H1 (cell line): ENCODE measurements at regions not wholly inside any gene's neighbourhood (a gene's known extent, or its start where the extent isn't known, plus 50 kb on each side); places are given as distances from the start of the nearest gene placed in this dataset.

ENCODE experiments used
- CTCF ChIA-PET: fragments of 300-600 bp; sonication (Branson Sonifier 250); formaldehyde crosslinking; loops from one replicate; lab custom pipeline; 2021; ENCODE audit not compliant: partially characterized antibody; lab: Charles Lee
- POLR2A ChIA-PET: fragments of 300-600 bp; sonication (Branson Sonifier 250); formaldehyde crosslinking; loops from one replicate; lab custom pipeline; 2021; ENCODE audit warnings: inconsistent platforms; ENCODE audit not compliant: partially characterized antibody; lab: Charles Lee
- DNase-seq, 2 experiments: peaks; one replicate each; pipeline versions ENCODE4 v3.0.0 to v3.0.0-alpha.2; 2010 to 2022; ENCODE audit warnings: low spot score in 2 of 2, low read depth in 1 of 2, mixed read lengths in 1 of 2
- FAIRE-seq: peaks from 2 replicates; lab custom pipeline; 2011; peaks lifted over from hg19 to GRCh38; lab: Jason Lieb, UNC
- H2AFZ ChIP-seq: 2 replicates; pipeline ENCODE4 v1.8.1; 2012; ENCODE audit warnings: low read length, inconsistent platforms
- H2AK5ac ChIP-seq: 2 replicates; pipeline ENCODE4 v1.6.1; 2013; ENCODE audit warnings: low read depth, low read length
- H2BK120ac ChIP-seq: replicated peaks from 2 replicates; pipeline ENCODE3; 2013; ENCODE audit warnings: low read depth, low read length, inconsistent platforms
- H2BK12ac ChIP-seq: 2 replicates; pipeline ENCODE4 v1.6.1; 2013; ENCODE audit warnings: low read depth, low read length
- H2BK15ac ChIP-seq: 2 replicates; pipeline ENCODE4 v1.6.1; 2013; ENCODE audit warnings: low read length
- H2BK20ac ChIP-seq: 2 replicates; pipeline ENCODE4 v1.6.1; 2013; ENCODE audit warnings: low read length
- H2BK5ac ChIP-seq: 2 replicates; pipeline ENCODE4 v1.6.1; 2013; ENCODE audit warnings: low read depth, low read length
- H3K14ac ChIP-seq: 2 replicates; pipeline ENCODE4 v1.6.1; 2013; ENCODE audit warnings: inconsistent platforms; ENCODE audit not compliant: insufficient read length
- H3K18ac ChIP-seq: 2 replicates; pipeline ENCODE4 v1.6.1; 2013; ENCODE audit warnings: low read length; ENCODE audit errors: extremely low read depth
- H3K23ac ChIP-seq: 2 replicates; pipeline ENCODE4 v1.6.1; 2013; ENCODE audit warnings: inconsistent platforms; ENCODE audit not compliant: insufficient read length
- H3K23me2 ChIP-seq: 2 replicates; pipeline ENCODE4 v1.6.1; 2013; ENCODE audit warnings: low read depth, low read length
- H3K27ac ChIP-seq: 2 replicates; pipeline ENCODE4 v1.6.1; 2011; ENCODE audit warnings: low read depth, low read length, inconsistent platforms
- H3K27me3 ChIP-seq, 4 experiments: replicated peaks in 1 of 4; 1 replicate in 1 of 4; 2 replicates in 3 of 4; pipeline versions ENCODE4 v1.6.1 to v1.8.1; 2011 to 2013; ENCODE audit warnings: low read length in 3 of 4, mild to moderate bottlenecking in 3 of 4, inconsistent platforms in 2 of 4, mixed read lengths in 2 of 4, moderate library complexity in 1 of 4; ENCODE audit not compliant: control insufficient read depth in 3 of 4, insufficient read depth in 3 of 4; ENCODE audit errors: extremely low read depth in 1 of 4
- H3K36me3 ChIP-seq, 4 experiments: 2 replicates each; pipeline versions ENCODE4 v1.6.1 to v1.8.1; 2011 to 2013; ENCODE audit warnings: mild to moderate bottlenecking in 4 of 4, low read length in 3 of 4, moderate library complexity in 2 of 4, control low read depth in 1 of 4, inconsistent platforms in 1 of 4; ENCODE audit not compliant: insufficient read depth in 4 of 4, control insufficient read depth in 2 of 4
- H3K4ac ChIP-seq: replicated peaks from 2 replicates; pipeline ENCODE3; 2013; ENCODE audit warnings: low read length, low read depth, mixed read lengths, inconsistent platforms; ENCODE audit not compliant: insufficient read length
- H3K4me1 ChIP-seq, 4 experiments: replicated peaks in 1 of 4; 1 replicate in 1 of 4; 2 replicates in 3 of 4; pipeline versions ENCODE4 v1.6.1 to v1.8.1; 2011 to 2013; ENCODE audit warnings: low read length in 3 of 4, inconsistent platforms in 2 of 4, mixed read lengths in 1 of 4; ENCODE audit not compliant: insufficient read depth in 4 of 4, control insufficient read depth in 3 of 4
- H3K4me2 ChIP-seq, 2 experiments: 2 replicates each; pipeline versions ENCODE4 v1.6.1 to v1.8.1; 2011 to 2013; ENCODE audit warnings: low read depth in 2 of 2, low read length in 2 of 2, control low read depth in 1 of 2, inconsistent platforms in 1 of 2, mild to moderate bottlenecking in 1 of 2; ENCODE audit not compliant: insufficient read depth in 1 of 2
- H3K4me3 ChIP-seq, 4 experiments: fragments of 200-600, 300-600 bp in 1 of 4; sonication (generic), shearing (Covaris generic), sonication (Bioruptor Twin) in 1 of 4; 2 replicates each; pipeline versions ENCODE4 v1.5.1 to v1.8.1; 2011 to 2016; ENCODE audit warnings: low read length in 4 of 4, low read depth in 3 of 4, control low read depth in 2 of 4, inconsistent platforms in 2 of 4, mild to moderate bottlenecking in 2 of 4, mixed read lengths in 1 of 4, moderate library complexity in 1 of 4; ENCODE audit not compliant: insufficient read depth in 2 of 4; ENCODE audit errors: extremely low read depth in 1 of 4
- H3K56ac ChIP-seq: replicated peaks from 2 replicates; pipeline ENCODE3; 2013; ENCODE audit warnings: low read depth, mild to moderate bottlenecking, mixed read lengths, low read length, inconsistent platforms; ENCODE audit not compliant: insufficient read length
- H3K79me1 ChIP-seq: 2 replicates; pipeline ENCODE4 v1.6.1; 2013; ENCODE audit warnings: low read depth, low read length, control low read depth
- H3K79me2 ChIP-seq, 2 experiments: 2 replicates each; pipeline versions ENCODE4 v1.6.1 to v1.8.1; 2012 to 2013; ENCODE audit warnings: low read length in 2 of 2, mild to moderate bottlenecking in 2 of 2, inconsistent platforms in 1 of 2; ENCODE audit not compliant: insufficient read depth in 2 of 2, control insufficient read depth in 1 of 2
- H3K9ac ChIP-seq, 4 experiments: replicated peaks in 1 of 4; 1 replicate in 1 of 4; 2 replicates in 3 of 4; pipeline versions ENCODE4 v1.6.1 to v1.8.1; 2011 to 2013; ENCODE audit warnings: low read depth in 3 of 4, low read length in 3 of 4, control low read depth in 2 of 4, mild to moderate bottlenecking in 2 of 4, moderate library complexity in 2 of 4, inconsistent platforms in 1 of 4; ENCODE audit errors: extremely low read depth in 1 of 4
- H3K9me3 ChIP-seq, 2 experiments: 2 replicates each; pipeline versions ENCODE4 v1.6.1 to v1.8.1; 2012 to 2013; ENCODE audit warnings: mild to moderate bottlenecking in 2 of 2, moderate library complexity in 2 of 2, control low read depth in 1 of 2, inconsistent platforms in 1 of 2, low read depth in 1 of 2, low read length in 1 of 2, mixed read lengths in 1 of 2; ENCODE audit not compliant: insufficient read depth in 2 of 2
- H4K20me1 ChIP-seq, 2 experiments: replicated peaks in 1 of 2; 2 replicates each; pipeline versions ENCODE3 to v1.8.1; 2011 to 2013; ENCODE audit warnings: inconsistent platforms in 2 of 2, low read length in 2 of 2, mild to moderate bottlenecking in 1 of 2; ENCODE audit not compliant: insufficient read depth in 2 of 2, control insufficient read depth in 1 of 2
- H4K5ac ChIP-seq: 2 replicates; pipeline ENCODE4 v1.6.1; 2013; ENCODE audit warnings: low read length, low read depth, mixed read lengths, inconsistent platforms; ENCODE audit not compliant: insufficient read length
- H4K8ac ChIP-seq: 2 replicates; pipeline ENCODE4 v1.8.0; 2013; ENCODE audit warnings: mild to moderate bottlenecking, moderate library complexity, low read length, inconsistent platforms; ENCODE audit not compliant: insufficient read depth; ENCODE audit errors: extremely low read depth
- H4K91ac ChIP-seq: replicated peaks from 2 replicates; pipeline ENCODE3; 2013; ENCODE audit warnings: low read length, mixed read lengths, inconsistent platforms; ENCODE audit not compliant: insufficient read length
- BACH1 ChIP-seq: IDR thresholded peaks from 2 replicates; pipeline ENCODE4 v1.6.1; 2012; ENCODE audit warnings: low read length, improper control_type of control experiment
- CEBPB ChIP-seq: IDR thresholded peaks from 2 replicates; pipeline ENCODE4 v1.6.1; 2012; ENCODE audit warnings: low read depth, low read length
- GTF2F1 ChIP-seq: IDR thresholded peaks from 2 replicates; pipeline ENCODE4 v1.6.1; 2012; ENCODE audit warnings: low read depth, low read length, improper control_type of control experiment, borderline replicate concordance
- KDM5A ChIP-seq: fragments of 200-600 bp; IDR thresholded peaks from 2 replicates; pipeline ENCODE4 v1.7.1; 2012; ENCODE audit warnings: mild to moderate bottlenecking, low read length, inconsistent platforms, mixed read lengths
- NRF1 ChIP-seq: IDR thresholded peaks from 2 replicates; pipeline ENCODE4 v1.6.1; 2011; ENCODE audit warnings: mild to moderate bottlenecking, low read depth, low read length, improper control_type of control experiment
- RAD21 ChIP-seq, 2 experiments: IDR thresholded peaks in 1 of 2; conservative IDR thresholded peaks in 1 of 2; 2 replicates each; pipeline ENCODE4 v1.6.1; 2011; ENCODE audit warnings: low read depth in 2 of 2, low read length in 2 of 2, improper control_type of control experiment in 1 of 2, inconsistent platforms in 1 of 2, mild to moderate bottlenecking in 1 of 2, moderate library complexity in 1 of 2
- RFX5 ChIP-seq: IDR thresholded peaks from 2 replicates; pipeline ENCODE4 v1.6.1; 2011; ENCODE audit warnings: low read depth, low read length, improper control_type of control experiment, borderline replicate concordance
- SIRT6 ChIP-seq: IDR thresholded peaks from one replicate; pipeline ENCODE4 v1.7.1; 2012; ENCODE audit warnings: low read length, inconsistent platforms
- SUZ12 ChIP-seq: fragments of 200-600 bp; sonication (generic); IDR thresholded peaks from 2 replicates; pipeline ENCODE4 v1.6.1; 2012; ENCODE audit warnings: mild to moderate bottlenecking, inconsistent platforms, low read length, moderate library complexity, mixed read lengths
- TAF1 ChIP-seq: IDR thresholded peaks from 2 replicates; pipeline ENCODE4 v1.6.1; 2011; ENCODE audit warnings: mild to moderate bottlenecking, low read depth, low read length
- TAF7 ChIP-seq: optimal IDR thresholded peaks from 2 replicates; pipeline ENCODE3; 2011; ENCODE audit warnings: low read depth, mild to moderate bottlenecking, inconsistent platforms, low read length, moderate library complexity, borderline replicate concordance
- WGBS, 2 experiments: shearing (Covaris generic) in 1 of 2; methylation state at CpG; one replicate each; pipeline versions ENCODE4 v1.1.6 to v1.1.7; 2013 to 2015; ENCODE audit warnings: low lambda C conversion rate in 2 of 2, mixed read lengths in 2 of 2, inconsistent platforms in 1 of 2, low coverage in 1 of 2, missing lambda C conversion rate in 1 of 2; ENCODE audit not compliant: insufficient replicate concordance in 2 of 2, insufficient coverage in 1 of 2, insufficient read length in 1 of 2; ENCODE audit errors: extremely low coverage in 1 of 2, missing lambda C conversion rate in 1 of 2; 5-methylcytosine and 5-hydroxymethylcytosine counted together

DNA sequence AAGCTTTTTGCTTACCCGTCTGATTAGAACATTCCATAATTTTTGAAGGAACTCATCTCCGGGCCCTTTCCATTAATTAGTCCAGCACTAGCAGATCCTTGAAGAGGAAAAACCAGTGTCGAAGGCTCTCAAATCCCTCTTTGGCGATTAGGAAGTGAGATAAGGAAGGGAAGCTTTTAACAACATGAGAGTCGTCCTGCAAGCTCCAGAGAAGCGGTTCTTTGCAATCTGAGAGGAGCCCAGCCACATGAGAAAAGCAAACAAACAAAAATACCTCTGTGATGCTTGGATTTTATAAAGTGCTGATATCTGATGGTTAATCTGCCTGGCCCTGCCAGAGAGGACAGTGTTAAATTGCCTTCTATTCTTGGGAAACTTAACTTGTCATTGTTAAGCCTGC lies 339.8 kb upstream of the SALL1 start:
- POLR2A ChIA-PET, result interaction anchor here (1.2 kb wide), 1 partner anchor 9 kb away, joined by 3 read pairs; no protein-coding TSS in a partner anchor
- Histone ChIP-seq H3K4me1 (peaks cover 0 to 12% (median 5%) of the 10 kb centered on the region in 4 experiments; a peak in 4 of 7 replicates), H3K36me3 (no peaks in the 10 kb centered on the region), H3K4ac (no peak overlapping the region), H3K79me2 (no peaks in the 10 kb centered on the region), H3K4me3 (no peak overlapping the region), H4K20me1 (no peaks in the 10 kb centered on the region), H3K23me2 (no peaks in the 10 kb centered on the region), H3K23ac (no peak overlapping the region), H2AFZ (no peak overlapping the region), H2BK5ac (no peak overlapping the region), H3K27ac (no peak overlapping the region), H2BK12ac (no peak overlapping the region), H4K91ac (no peak overlapping the region), H2BK120ac (no peak overlapping the region), H2BK20ac (no peak overlapping the region), H2AK5ac (no peak overlapping the region), H4K8ac (no peak overlapping the region), H3K27me3 (no peaks in the 10 kb centered on the region), H3K56ac (no peak overlapping the region), H3K4me2 (no peak overlapping the region), H4K5ac (no peak overlapping the region), H3K9ac (no peak overlapping the region), H2BK15ac (no peak overlapping the region), H3K9me3 (peaks cover 10% of the 10 kb centered on the region in 2 experiments; a peak in 3 of 4 replicates), H3K18ac (no peak overlapping the region), H3K14ac (no peak overlapping the region), H3K79me1 (no peaks in the 10 kb centered on the region)
- no peak for DNase-seq
- WGBS, 2 experiments, result 96% methylated on average over 6 of the region's 6 CpGs; no CpG with 5 or more reads in 1 of the 2 experiments
- no peak for FAIRE-seq
- CTCF ChIA-PET, result no interaction called here
- no peak for TF ChIP-seq SUZ12
- no peak for TF ChIP-seq RAD21 (IDR thresholded peaks at IDR 0.05 in 1 of 2, conservative IDR thresholded peaks at IDR 0.05 in 1 of 2; ENCODE audit: low read depth in 2 of 2, low read length in 2 of 2)
- no peak for TF ChIP-seq BACH1
- TF ChIP-seq TAF1, result no peak
- no peak for TF ChIP-seq KDM5A
- TF ChIP-seq CEBPB, result no peak
- TF ChIP-seq RFX5, result no peak
- no peak for TF ChIP-seq TAF7
- no peak for TF ChIP-seq SIRT6
- TF ChIP-seq GTF2F1, result no peak
- no peak for TF ChIP-seq NRF1
